HEK293 (cell line): ENCODE measurements at regions not wholly inside any gene's neighbourhood (a gene's known extent, or its start where the extent isn't known, plus 50 kb on each side); places are given as distances from the start of the nearest gene placed in this dataset.

ENCODE experiments used
- KLF1 ChIP-seq: fragments of 450-650 bp; formaldehyde crosslinking; IDR thresholded peaks from 2 replicates; pipeline ENCODE4 v1.5.1; 2016; ENCODE audit warnings: missing biosample characterization, missing genetic modification characterization
- PATZ1 ChIP-seq: fragments of 450-650 bp; formaldehyde crosslinking; IDR thresholded peaks from 2 replicates; pipeline ENCODE4 v1.5.1; 2016; ENCODE audit warnings: missing biosample characterization, missing genetic modification characterization
- REST ChIP-seq: fragments of 450-650 bp; formaldehyde crosslinking; IDR thresholded peaks from 2 replicates; pipeline ENCODE4 v1.5.1; 2016; ENCODE audit warnings: missing biosample characterization, missing genetic modification characterization
- TCF7L2 ChIP-seq: IDR thresholded peaks from 2 replicates; pipeline ENCODE4 v1.6.1; 2011; ENCODE audit warnings: low read depth, mild to moderate bottlenecking, inconsistent platforms, low read length, moderate library complexity, borderline replicate concordance
- YY1 ChIP-seq: fragments of 450-650 bp; formaldehyde crosslinking; IDR thresholded peaks from 2 replicates; pipeline ENCODE4 v1.5.1; 2018; ENCODE audit warnings: missing biosample characterization, missing genetic modification characterization
- ZBTB10 ChIP-seq: fragments of 450-650 bp; formaldehyde crosslinking; IDR thresholded peaks from 2 replicates; pipeline ENCODE4 v1.5.1; 2016; ENCODE audit warnings: missing biosample characterization, missing genetic modification characterization
- ZBTB7A ChIP-seq: fragments of 450-650 bp; formaldehyde crosslinking; IDR thresholded peaks from 2 replicates; pipeline ENCODE4 v1.5.1; 2016; ENCODE audit warnings: low read depth, missing biosample characterization, missing genetic modification characterization
- TF ChIP-seq, protein P1 (sequence below): fragments of 450-650 bp; formaldehyde crosslinking; IDR thresholded peaks from 2 replicates; pipeline ENCODE4 v1.5.1; 2016; ENCODE audit warnings: missing biosample characterization, missing genetic modification characterization
- TF ChIP-seq, protein P2 (sequence below): fragments of 450-650 bp; IDR thresholded peaks from 2 replicates; pipeline ENCODE4 v1.5.1; 2018; ENCODE audit warnings: missing biosample characterization, mild to moderate bottlenecking, missing genetic modification characterization

DNA sequence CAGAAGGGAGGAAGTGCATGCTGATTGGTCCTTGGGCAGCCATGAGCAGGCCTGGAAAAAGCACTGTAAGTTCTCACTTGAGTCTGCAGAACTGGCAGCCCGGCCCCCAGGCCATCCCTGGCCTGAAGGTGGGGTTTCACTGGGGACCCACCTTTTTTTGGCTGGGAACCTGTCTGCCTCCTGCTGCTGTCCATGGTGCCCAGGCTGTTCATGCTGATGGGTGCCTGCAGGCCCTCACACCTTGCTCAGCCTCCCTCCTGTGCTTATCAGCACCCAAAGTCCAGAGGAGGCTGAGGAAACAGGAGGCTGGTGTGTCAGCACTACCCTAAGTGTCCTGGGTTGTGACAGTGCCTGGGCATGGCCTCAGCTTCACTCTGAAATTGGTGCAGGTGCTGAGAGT, 134.4 kb upstream of the SPRY4 start:
- TF ChIP-seq, protein P1, sequence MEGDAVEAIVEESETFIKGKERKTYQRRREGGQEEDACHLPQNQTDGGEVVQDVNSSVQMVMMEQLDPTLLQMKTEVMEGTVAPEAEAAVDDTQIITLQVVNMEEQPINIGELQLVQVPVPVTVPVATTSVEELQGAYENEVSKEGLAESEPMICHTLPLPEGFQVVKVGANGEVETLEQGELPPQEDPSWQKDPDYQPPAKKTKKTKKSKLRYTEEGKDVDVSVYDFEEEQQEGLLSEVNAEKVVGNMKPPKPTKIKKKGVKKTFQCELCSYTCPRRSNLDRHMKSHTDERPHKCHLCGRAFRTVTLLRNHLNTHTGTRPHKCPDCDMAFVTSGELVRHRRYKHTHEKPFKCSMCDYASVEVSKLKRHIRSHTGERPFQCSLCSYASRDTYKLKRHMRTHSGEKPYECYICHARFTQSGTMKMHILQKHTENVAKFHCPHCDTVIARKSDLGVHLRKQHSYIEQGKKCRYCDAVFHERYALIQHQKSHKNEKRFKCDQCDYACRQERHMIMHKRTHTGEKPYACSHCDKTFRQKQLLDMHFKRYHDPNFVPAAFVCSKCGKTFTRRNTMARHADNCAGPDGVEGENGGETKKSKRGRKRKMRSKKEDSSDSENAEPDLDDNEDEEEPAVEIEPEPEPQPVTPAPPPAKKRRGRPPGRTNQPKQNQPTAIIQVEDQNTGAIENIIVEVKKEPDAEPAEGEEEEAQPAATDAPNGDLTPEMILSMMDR (tag by site-specific recombination) = no peak
- TF ChIP-seq TCF7L2 (no peak), YY1 (tag by site-specific recombination) (no peak), PATZ1 (no peak), ZBTB10 (tag by site-specific recombination) (no peak), KLF1 (tag by site-specific recombination) (no peak), REST (peak; percentile 91), ZBTB7A (tag by site-specific recombination) (no peak)
- TF ChIP-seq, protein P2, sequence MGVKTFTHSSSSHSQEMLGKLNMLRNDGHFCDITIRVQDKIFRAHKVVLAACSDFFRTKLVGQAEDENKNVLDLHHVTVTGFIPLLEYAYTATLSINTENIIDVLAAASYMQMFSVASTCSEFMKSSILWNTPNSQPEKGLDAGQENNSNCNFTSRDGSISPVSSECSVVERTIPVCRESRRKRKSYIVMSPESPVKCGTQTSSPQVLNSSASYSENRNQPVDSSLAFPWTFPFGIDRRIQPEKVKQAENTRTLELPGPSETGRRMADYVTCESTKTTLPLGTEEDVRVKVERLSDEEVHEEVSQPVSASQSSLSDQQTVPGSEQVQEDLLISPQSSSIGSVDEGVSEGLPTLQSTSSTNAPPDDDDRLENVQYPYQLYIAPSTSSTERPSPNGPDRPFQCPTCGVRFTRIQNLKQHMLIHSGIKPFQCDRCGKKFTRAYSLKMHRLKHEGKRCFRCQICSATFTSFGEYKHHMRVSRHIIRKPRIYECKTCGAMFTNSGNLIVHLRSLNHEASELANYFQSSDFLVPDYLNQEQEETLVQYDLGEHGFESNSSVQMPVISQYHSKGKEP = no peak
